ENCODE measurements at regions not wholly inside any gene's neighbourhood (a gene's known extent, or its start where the extent isn't known, plus 50 kb on each side); places are given as distances from the start of the nearest gene placed in this dataset.

GRCh38 chr12:19572920-19573558, 133.7 kb downstream of the AEBP2 start:
- ChIA-PET CTCF (no interaction called here), POLR2A (no interaction called here)
- H3K27me3 ChIP-seq (ENCODE audit: insufficient read depth, low read length, poor library complexity, severe bottlenecking) = no peaks in the 10 kb centered on the region
- no peaks in the 10 kb centered on the region for H3K4me1 ChIP-seq (ENCODE audit: insufficient read depth, low read length)
- no peaks in the 10 kb centered on the region for H3K9me3 Mint-ChIP-seq
- H3K27me3 Mint-ChIP-seq = peaks cover 0 to 3% of the 10 kb centered on the region in 2 donors
- H3K4me3 ChIP-seq (ENCODE audit: low read length) = no peak overlapping the region
- H3K4me1 Mint-ChIP-seq = peaks cover 0 to 4% (median 2%) of the 10 kb centered on the region in 3 donors
- H3K36me3 Mint-ChIP-seq = peaks cover 0 to 4% (median 4%) of the 10 kb centered on the region in 3 donors
- H3K9me3 ChIP-seq (ENCODE audit: low read length) = no peaks in the 10 kb centered on the region
- H3K4me3 Mint-ChIP-seq = no peak overlapping the region
- no peak overlapping the region for H3K27ac Mint-ChIP-seq
- H3K36me3 ChIP-seq (ENCODE audit: insufficient read depth, low read length) = no peaks in the 10 kb centered on the region
- no peak overlapping the region for H3K27ac ChIP-seq (ENCODE audit: low read depth, low read length)
- peak in 1 of 5 donors; percentile 14 for DNase-seq

GRCh38 chr12:19573866-19574265, 134.6 kb downstream of the AEBP2 start:
- H3K27ac Mint-ChIP-seq = no peak overlapping the region
- Histone ChIP-seq H3K4me1 (ENCODE audit: insufficient read depth, low read length) (no peaks in the 10 kb centered on the region), H3K27me3 (ENCODE audit: insufficient read depth, low read length, poor library complexity, severe bottlenecking) (no peaks in the 10 kb centered on the region), H3K4me3 (ENCODE audit: low read length) (no peak overlapping the region), H3K36me3 (ENCODE audit: insufficient read depth, low read length) (no peaks in the 10 kb centered on the region), H3K27ac (ENCODE audit: low read depth, low read length) (no peak overlapping the region), H3K9me3 (ENCODE audit: low read length) (no peaks in the 10 kb centered on the region)
- H3K36me3 Mint-ChIP-seq = peaks cover 0 to 9% (median 6%) of the 10 kb centered on the region in 3 donors
- ChIA-PET CTCF (no interaction called here), POLR2A (no interaction called here)
- H3K9me3 Mint-ChIP-seq = no peaks in the 10 kb centered on the region
- H3K4me3 Mint-ChIP-seq = no peak overlapping the region
- H3K27me3 Mint-ChIP-seq = peaks cover 0 to 3% of the 10 kb centered on the region in 2 donors
- no peak for DNase-seq
- H3K4me1 Mint-ChIP-seq = peaks cover 0 to 4% (median 2%) of the 10 kb centered on the region in 3 donors

- H3K27ac Mint-ChIP-seq = no peak overlapping the region
- POLR2A ChIA-PET = no interaction called here
- Histone ChIP-seq H3K4me1 (ENCODE audit: insufficient read depth, low read length) (no peaks in the 10 kb centered on the region), H3K36me3 (ENCODE audit: insufficient read depth, low read length) (no peaks in the 10 kb centered on the region), H3K4me3 (ENCODE audit: low read length) (no peak overlapping the region), H3K27ac (ENCODE audit: low read depth, low read length) (no peak overlapping the region), H3K9me3 (ENCODE audit: low read length) (no peaks in the 10 kb centered on the region), H3K27me3 (ENCODE audit: insufficient read depth, low read length, poor library complexity, severe bottlenecking) (no peaks in the 10 kb centered on the region)
- H3K36me3 Mint-ChIP-seq = peaks cover 5 to 13% (median 8%) of the 10 kb centered on the region in 3 donors
- H3K9me3 Mint-ChIP-seq = no peaks in the 10 kb centered on the region
- no peak for DNase-seq
- H3K4me3 Mint-ChIP-seq = no peak overlapping the region
- CTCF ChIA-PET = no interaction called here
- H3K27me3 Mint-ChIP-seq = peaks cover 0 to 3% of the 10 kb centered on the region in 2 donors
- peaks cover 0 to 4% (median 2%) of the 10 kb centered on the region in 3 donors for H3K4me1 Mint-ChIP-seq
Observed at GRCh38 chr12:19574601-19575000, 135.3 kb downstream of the AEBP2 start.

- ChIA-PET POLR2A (interaction anchor here (0.6 kb wide), 1 partner anchor 23 kb away, joined by 3 read pairs; no protein-coding TSS in a partner anchor), CTCF (no interaction called here)
- Histone ChIP-seq H3K27ac (ENCODE audit: low read depth, low read length) (no peak overlapping the region), H3K27me3 (ENCODE audit: insufficient read depth, low read length, poor library complexity, severe bottlenecking) (no peaks in the 10 kb centered on the region), H3K36me3 (ENCODE audit: insufficient read depth, low read length) (no peaks in the 10 kb centered on the region), H3K4me3 (ENCODE audit: low read length) (no peak overlapping the region), H3K4me1 (ENCODE audit: insufficient read depth, low read length) (no peaks in the 10 kb centered on the region), H3K9me3 (ENCODE audit: low read length) (no peaks in the 10 kb centered on the region)
- Mint-ChIP-seq H3K9me3 (peaks cover 0 to 4% (median 0%) of the 10 kb centered on the region in 5 donors), H3K36me3 (peaks cover 10 to 18% (median 11%) of the 10 kb centered on the region in 3 donors), H3K27me3 (peaks cover 0 to 3% of the 10 kb centered on the region in 2 donors), H3K4me1 (peaks cover 0 to 4% (median 0%) of the 10 kb centered on the region in 3 donors), H3K4me3 (no peak overlapping the region), H3K27ac (peak overlapping the region in 3 of 8 donors; percentile 1 to 46 (median 5))
- no peak for DNase-seq
Observed at GRCh38 chr12:19575337-19576243, 136.3 kb downstream of the AEBP2 start.

GRCh38 chr12:19576506-19577280, 137.4 kb downstream of the AEBP2 start:
- H3K9me3 Mint-ChIP-seq = peaks cover 0 to 12% (median 5%) of the 10 kb centered on the region in 5 donors
- POLR2A ChIA-PET = no interaction called here
- no peaks in the 10 kb centered on the region for H3K27me3 ChIP-seq (ENCODE audit: insufficient read depth, low read length, poor library complexity, severe bottlenecking)
- peak overlapping the region in 1 of 8 donors; percentile 46 for H3K27ac Mint-ChIP-seq
- H3K9me3 ChIP-seq (ENCODE audit: low read length) = no peaks in the 10 kb centered on the region
- H3K27ac ChIP-seq (ENCODE audit: low read depth, low read length) = no peak overlapping the region
- H3K4me1 Mint-ChIP-seq = peaks cover 0 to 4% (median 0%) of the 10 kb centered on the region in 3 donors
- no peak overlapping the region for H3K4me3 ChIP-seq (ENCODE audit: low read length)
- no peaks in the 10 kb centered on the region for H3K36me3 ChIP-seq (ENCODE audit: insufficient read depth, low read length)
- DNase-seq = no peak
- H3K4me3 Mint-ChIP-seq = no peak overlapping the region
- CTCF ChIA-PET = no interaction called here
- peaks cover 0 to 3% of the 10 kb centered on the region in 2 donors for H3K27me3 Mint-ChIP-seq
- peaks cover 14 to 22% (median 21%) of the 10 kb centered on the region in 3 donors for H3K36me3 Mint-ChIP-seq
- H3K4me1 ChIP-seq (ENCODE audit: insufficient read depth, low read length) = no peaks in the 10 kb centered on the region

- Mint-ChIP-seq H3K4me3 (no peak overlapping the region), H3K4me1 (peaks cover 0 to 4% (median 0%) of the 10 kb centered on the region in 3 donors), H3K36me3 (peaks cover 18 to 26% (median 26%) of the 10 kb centered on the region in 3 donors), H3K27ac (no peak overlapping the region), H3K27me3 (peaks cover 0 to 3% of the 10 kb centered on the region in 2 donors), H3K9me3 (peaks cover 2 to 17% (median 10%) of the 10 kb centered on the region in 5 donors)
- Histone ChIP-seq H3K9me3 (ENCODE audit: low read length) (peaks cover 5% of the 10 kb centered on the region), H3K27ac (ENCODE audit: low read depth, low read length) (no peak overlapping the region), H3K4me1 (ENCODE audit: insufficient read depth, low read length) (no peaks in the 10 kb centered on the region), H3K4me3 (ENCODE audit: low read length) (no peak overlapping the region), H3K36me3 (ENCODE audit: insufficient read depth, low read length) (no peaks in the 10 kb centered on the region), H3K27me3 (ENCODE audit: insufficient read depth, low read length, poor library complexity, severe bottlenecking) (no peaks in the 10 kb centered on the region)
- ChIA-PET POLR2A (no interaction called here), CTCF (no interaction called here)
- DNase-seq = no peak
Observed at GRCh38 chr12:19577281-19577530, 137.9 kb downstream of the AEBP2 start.

- CTCF ChIA-PET = no interaction called here
- peaks cover 0 to 20% (median 11%) of the 10 kb centered on the region in 3 donors for H3K4me1 Mint-ChIP-seq
- peak overlapping the region in 7 of 8 donors; percentile 8 to 92 (median 56) for H3K27ac Mint-ChIP-seq
- H3K36me3 Mint-ChIP-seq = peaks cover 30 to 60% (median 36%) of the 10 kb centered on the region in 3 donors
- Histone ChIP-seq H3K27me3 (ENCODE audit: insufficient read depth, low read length, poor library complexity, severe bottlenecking) (no peaks in the 10 kb centered on the region), H3K9me3 (ENCODE audit: low read length) (peaks cover 23% of the 10 kb centered on the region), H3K4me1 (ENCODE audit: insufficient read depth, low read length) (no peaks in the 10 kb centered on the region), H3K36me3 (ENCODE audit: insufficient read depth, low read length) (no peaks in the 10 kb centered on the region), H3K27ac (ENCODE audit: low read depth, low read length) (no peak overlapping the region), H3K4me3 (ENCODE audit: low read length) (no peak overlapping the region)
- H3K27me3 Mint-ChIP-seq = no peaks in the 10 kb centered on the region
- H3K9me3 Mint-ChIP-seq = peaks cover 10 to 45% (median 41%) of the 10 kb centered on the region in 5 donors
- POLR2A ChIA-PET = no interaction called here
- H3K4me3 Mint-ChIP-seq = peak overlapping the region in 2 of 7 donors; percentile 33 to 67
- peak in 1 of 5 donors; percentile 22 for DNase-seq
Observed at GRCh38 chr12:19584732-19585131, 145.4 kb downstream of the AEBP2 start.
